ENCODE measurements at regions not wholly inside any gene's neighbourhood (a gene's known extent, or its start where the extent isn't known, plus 50 kb on each side); places are given as distances from the start of the nearest gene placed in this dataset. TPM values are rescaled to one million over a fixed set of nuclear protein-coding genes. Genes with fewer than 3 reads are reported as not detected.

DNA sequence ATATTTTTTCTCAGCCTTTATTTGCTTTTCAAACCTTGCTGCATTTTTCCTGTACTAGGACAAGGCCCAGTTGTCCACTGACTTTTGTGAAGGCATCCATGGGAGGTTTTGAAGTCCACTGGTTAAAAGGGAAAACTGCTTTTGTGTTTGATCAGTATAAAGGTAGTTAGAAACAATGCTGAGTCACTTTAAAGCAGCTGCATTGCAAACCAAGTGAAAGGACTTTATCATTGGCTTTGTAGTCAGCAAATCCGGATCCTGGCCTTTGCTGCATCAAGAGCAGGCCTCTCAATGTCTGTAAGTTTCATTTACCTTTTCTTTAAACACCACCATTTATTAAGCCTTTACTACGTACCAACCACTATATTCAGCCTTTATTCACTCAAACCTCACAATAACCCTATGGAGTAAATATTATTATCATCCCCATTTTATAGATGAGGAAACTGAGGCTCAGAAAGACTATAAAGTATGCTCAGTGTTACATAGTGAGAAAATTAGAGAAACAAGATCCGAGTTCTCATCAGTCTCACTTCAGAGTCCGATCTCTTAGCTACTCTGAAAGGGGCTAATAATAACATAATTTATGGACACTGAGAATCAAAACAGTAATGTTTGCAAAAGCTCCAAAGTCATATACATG is 60.6 kb upstream of the HSD17B12 start:
- H3K9ac ChIP-seq (ENCODE audit: low read depth in 1 of 2, low read length in 2 of 2): no peak overlapping the region
- H3K27ac ChIP-seq (ENCODE audit: low read depth in 1 of 2, low read length in 2 of 2): no peak overlapping the region
- TF ChIP-seq JUND (IDR thresholded peaks at IDR 0.05) (no peak), FOXA2 (IDR thresholded peaks at IDR 0.05) (no peak), GABPA (IDR thresholded peaks at IDR 0.05 in 1 of 2, conservative IDR thresholded peaks at IDR 0.05 in 1 of 2) (no peak), SP1 (IDR thresholded peaks at IDR 0.05) (no peak), RAD21 (IDR thresholded peaks at IDR 0.05) (no peak), YY1 (IDR thresholded peaks at IDR 0.05) (no peak), HNF4A (conservative IDR thresholded peaks at IDR 0.05) (no peak), EGR1 (IDR thresholded peaks at IDR 0.05; ENCODE audit: low read depth in 2 of 2) (no peak), RXRA (IDR thresholded peaks at IDR 0.05) (no peak), HNF4G (IDR thresholded peaks at IDR 0.05) (no peak)
- TF ChIP-seq, protein P1, sequence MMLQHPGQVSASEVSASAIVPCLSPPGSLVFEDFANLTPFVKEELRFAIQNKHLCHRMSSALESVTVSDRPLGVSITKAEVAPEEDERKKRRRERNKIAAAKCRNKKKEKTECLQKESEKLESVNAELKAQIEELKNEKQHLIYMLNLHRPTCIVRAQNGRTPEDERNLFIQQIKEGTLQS (IDR thresholded peaks at IDR 0.05): no peak
- TF ChIP-seq, protein P2, sequence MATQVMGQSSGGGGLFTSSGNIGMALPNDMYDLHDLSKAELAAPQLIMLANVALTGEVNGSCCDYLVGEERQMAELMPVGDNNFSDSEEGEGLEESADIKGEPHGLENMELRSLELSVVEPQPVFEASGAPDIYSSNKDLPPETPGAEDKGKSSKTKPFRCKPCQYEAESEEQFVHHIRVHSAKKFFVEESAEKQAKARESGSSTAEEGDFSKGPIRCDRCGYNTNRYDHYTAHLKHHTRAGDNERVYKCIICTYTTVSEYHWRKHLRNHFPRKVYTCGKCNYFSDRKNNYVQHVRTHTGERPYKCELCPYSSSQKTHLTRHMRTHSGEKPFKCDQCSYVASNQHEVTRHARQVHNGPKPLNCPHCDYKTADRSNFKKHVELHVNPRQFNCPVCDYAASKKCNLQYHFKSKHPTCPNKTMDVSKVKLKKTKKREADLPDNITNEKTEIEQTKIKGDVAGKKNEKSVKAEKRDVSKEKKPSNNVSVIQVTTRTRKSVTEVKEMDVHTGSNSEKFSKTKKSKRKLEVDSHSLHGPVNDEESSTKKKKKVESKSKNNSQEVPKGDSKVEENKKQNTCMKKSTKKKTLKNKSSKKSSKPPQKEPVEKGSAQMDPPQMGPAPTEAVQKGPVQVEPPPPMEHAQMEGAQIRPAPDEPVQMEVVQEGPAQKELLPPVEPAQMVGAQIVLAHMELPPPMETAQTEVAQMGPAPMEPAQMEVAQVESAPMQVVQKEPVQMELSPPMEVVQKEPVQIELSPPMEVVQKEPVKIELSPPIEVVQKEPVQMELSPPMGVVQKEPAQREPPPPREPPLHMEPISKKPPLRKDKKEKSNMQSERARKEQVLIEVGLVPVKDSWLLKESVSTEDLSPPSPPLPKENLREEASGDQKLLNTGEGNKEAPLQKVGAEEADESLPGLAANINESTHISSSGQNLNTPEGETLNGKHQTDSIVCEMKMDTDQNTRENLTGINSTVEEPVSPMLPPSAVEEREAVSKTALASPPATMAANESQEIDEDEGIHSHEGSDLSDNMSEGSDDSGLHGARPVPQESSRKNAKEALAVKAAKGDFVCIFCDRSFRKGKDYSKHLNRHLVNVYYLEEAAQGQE (IDR thresholded peaks at IDR 0.05): no peak
- peaks cover 0 to 2% (median 0%) of the 10 kb centered on the region in 4 donors for H3K27me3 ChIP-seq (ENCODE audit: control insufficient read depth in 4 of 4, insufficient read depth in 4 of 4, low read length in 3 of 4)
- no peak for DNase-seq (ENCODE audit: low spot score)
- no peak overlapping the region for H3K4me3 ChIP-seq (ENCODE audit: low read depth in 1 of 3, low read length in 3 of 3)
- no peaks in the 10 kb centered on the region for H3K4me1 ChIP-seq (ENCODE audit: control insufficient read depth in 4 of 4, insufficient read depth in 4 of 4, low read length in 3 of 4)
- peaks cover 2 to 7% (median 3%) of the 10 kb centered on the region in 4 donors for H3K9me3 ChIP-seq (ENCODE audit: control insufficient read depth in 4 of 4, low read length in 3 of 4)
- no peaks in the 10 kb centered on the region for H3K36me3 ChIP-seq (ENCODE audit: control insufficient read depth in 4 of 4, insufficient read depth in 3 of 4, low read depth in 1 of 4, low read length in 3 of 4)
- WGBS: 84% methylated on average over 4 of the region's 4 CpGs

DNA sequence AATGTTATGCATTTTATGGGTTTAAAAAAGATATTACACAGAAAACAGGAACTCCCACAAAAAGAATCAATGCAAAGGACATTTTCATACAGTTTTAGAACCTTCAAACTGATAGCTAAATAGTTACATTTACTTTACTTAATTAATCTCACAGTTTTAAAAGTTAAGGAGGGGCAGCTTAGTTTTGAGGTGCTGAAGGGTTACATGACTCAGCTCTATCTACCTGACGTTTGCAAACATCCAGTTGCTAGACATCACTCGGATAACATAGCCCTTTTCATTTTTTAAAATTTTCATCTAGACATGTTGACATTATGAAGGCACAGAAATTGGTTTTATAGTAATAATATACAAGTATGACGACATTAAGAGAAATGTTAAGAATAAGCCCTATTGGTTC is 53.7 kb upstream of the HSD17B12 start:
- H3K27me3 ChIP-seq (ENCODE audit: control insufficient read depth in 4 of 4, insufficient read depth in 4 of 4, low read length in 3 of 4): peaks cover 0 to 4% (median 2%) of the 10 kb centered on the region in 4 donors
- no peak for DNase-seq (ENCODE audit: low spot score)
- 52% methylated on average over 3 of the region's 3 CpGs for WGBS
- H3K27ac ChIP-seq (ENCODE audit: low read depth in 1 of 2, low read length in 2 of 2): no peak overlapping the region
- no peaks in the 10 kb centered on the region for H3K36me3 ChIP-seq (ENCODE audit: control insufficient read depth in 4 of 4, insufficient read depth in 3 of 4, low read depth in 1 of 4, low read length in 3 of 4)
- H3K4me1 ChIP-seq (ENCODE audit: control insufficient read depth in 4 of 4, insufficient read depth in 4 of 4, low read length in 3 of 4): no peaks in the 10 kb centered on the region
- no peak overlapping the region for H3K4me3 ChIP-seq (ENCODE audit: low read depth in 1 of 3, low read length in 3 of 3)
- TF ChIP-seq, protein P2 (IDR thresholded peaks at IDR 0.05): no peak
- TF ChIP-seq, protein P3, sequence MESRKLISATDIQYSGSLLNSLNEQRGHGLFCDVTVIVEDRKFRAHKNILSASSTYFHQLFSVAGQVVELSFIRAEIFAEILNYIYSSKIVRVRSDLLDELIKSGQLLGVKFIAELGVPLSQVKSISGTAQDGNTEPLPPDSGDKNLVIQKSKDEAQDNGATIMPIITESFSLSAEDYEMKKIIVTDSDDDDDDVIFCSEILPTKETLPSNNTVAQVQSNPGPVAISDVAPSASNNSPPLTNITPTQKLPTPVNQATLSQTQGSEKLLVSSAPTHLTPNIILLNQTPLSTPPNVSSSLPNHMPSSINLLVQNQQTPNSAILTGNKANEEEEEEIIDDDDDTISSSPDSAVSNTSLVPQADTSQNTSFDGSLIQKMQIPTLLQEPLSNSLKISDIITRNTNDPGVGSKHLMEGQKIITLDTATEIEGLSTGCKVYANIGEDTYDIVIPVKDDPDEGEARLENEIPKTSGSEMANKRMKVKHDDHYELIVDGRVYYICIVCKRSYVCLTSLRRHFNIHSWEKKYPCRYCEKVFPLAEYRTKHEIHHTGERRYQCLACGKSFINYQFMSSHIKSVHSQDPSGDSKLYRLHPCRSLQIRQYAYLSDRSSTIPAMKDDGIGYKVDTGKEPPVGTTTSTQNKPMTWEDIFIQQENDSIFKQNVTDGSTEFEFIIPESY (IDR thresholded peaks at IDR 0.05): no peak
- no peak for TF ChIP-seq SP1 (IDR thresholded peaks at IDR 0.05)
- no peaks in the 10 kb centered on the region for H3K9me3 ChIP-seq (ENCODE audit: control insufficient read depth in 4 of 4, low read length in 3 of 4)
- H3K9ac ChIP-seq (ENCODE audit: low read depth in 1 of 2, low read length in 2 of 2): no peak overlapping the region

Small RNA genes in the stretch of these regions (small RNA-seq; reads per million reads assigned to genes)
- gene MIR129-2 (not detected), gene MIR670 (not detected)

Measured in liver (tissue), 8 donors.